T-helper 2 cell (primary cell): ENCODE measurements at regions not wholly inside any gene's neighbourhood (a gene's known extent, or its start where the extent isn't known, plus 50 kb on each side); places are given as distances from the start of the nearest gene placed in this dataset.
A peak's percentile ranks its signal among the peaks of the same experiment; 100 is the strongest.

Experiments used
- DNase-seq, 5 experiments: peaks; one replicate each; pipeline versions ENCODE4 v3.0.0 to v3.0.0-alpha.2; 2012 to 2022

DNA sequence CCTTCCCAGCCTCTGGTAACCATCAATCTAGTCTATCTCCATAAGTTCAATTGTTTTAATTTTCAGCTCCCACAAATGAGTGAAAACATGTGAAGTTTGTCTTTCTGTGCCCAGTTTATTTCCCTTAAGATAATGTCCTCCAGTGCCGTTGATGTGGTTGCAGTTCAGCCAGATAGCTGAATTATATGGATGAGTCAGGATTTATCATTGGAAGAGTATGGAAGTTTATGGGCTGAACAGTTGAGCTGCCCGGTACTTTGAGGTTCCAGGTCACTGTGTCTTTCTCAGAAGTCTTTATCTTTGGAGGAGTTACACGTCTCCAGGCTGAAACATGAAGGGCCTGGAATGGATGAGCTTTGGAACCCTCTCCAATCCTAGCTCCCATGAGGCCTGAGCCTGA lies 120.1 kb downstream of the ASCL4 start:
- no peak for DNase-seq

DNA sequence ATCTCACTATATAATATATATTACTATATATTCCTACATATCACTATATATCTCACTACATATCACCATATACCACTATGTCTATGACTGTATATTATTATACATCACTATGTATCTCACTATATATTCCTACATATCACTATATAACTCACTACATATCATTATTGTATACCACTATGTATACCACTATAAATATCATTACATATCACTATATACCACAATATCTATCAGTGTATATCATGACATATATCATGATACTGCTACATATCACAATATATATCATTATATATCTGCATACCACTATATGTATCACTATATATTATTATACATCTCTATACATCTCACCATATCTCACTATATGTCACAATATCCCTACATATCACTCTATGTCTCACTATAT lies 121.5 kb downstream of the ASCL4 start:
- DNase-seq = no peak

DNA sequence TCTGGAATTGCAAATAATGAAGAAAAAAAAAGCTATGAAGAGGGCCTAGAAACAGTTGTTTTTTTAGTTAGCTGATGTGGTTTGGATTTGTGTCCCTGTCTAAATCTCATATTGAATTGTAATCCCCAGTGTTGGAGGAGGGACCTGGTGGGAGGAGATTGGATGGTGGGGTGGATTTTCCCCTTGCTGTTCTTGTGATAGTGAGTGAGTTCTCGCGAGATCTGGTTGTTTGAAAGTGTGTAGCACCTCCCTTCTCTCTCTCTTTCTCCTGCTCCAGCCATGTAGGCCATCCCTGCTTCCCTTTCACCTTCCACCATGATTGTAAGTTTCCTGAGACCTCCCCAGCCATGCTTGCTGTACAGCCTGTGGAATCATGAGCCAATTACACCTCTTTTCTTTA lies 126.1 kb downstream of the ASCL4 start:
- DNase-seq = no peak

DNA sequence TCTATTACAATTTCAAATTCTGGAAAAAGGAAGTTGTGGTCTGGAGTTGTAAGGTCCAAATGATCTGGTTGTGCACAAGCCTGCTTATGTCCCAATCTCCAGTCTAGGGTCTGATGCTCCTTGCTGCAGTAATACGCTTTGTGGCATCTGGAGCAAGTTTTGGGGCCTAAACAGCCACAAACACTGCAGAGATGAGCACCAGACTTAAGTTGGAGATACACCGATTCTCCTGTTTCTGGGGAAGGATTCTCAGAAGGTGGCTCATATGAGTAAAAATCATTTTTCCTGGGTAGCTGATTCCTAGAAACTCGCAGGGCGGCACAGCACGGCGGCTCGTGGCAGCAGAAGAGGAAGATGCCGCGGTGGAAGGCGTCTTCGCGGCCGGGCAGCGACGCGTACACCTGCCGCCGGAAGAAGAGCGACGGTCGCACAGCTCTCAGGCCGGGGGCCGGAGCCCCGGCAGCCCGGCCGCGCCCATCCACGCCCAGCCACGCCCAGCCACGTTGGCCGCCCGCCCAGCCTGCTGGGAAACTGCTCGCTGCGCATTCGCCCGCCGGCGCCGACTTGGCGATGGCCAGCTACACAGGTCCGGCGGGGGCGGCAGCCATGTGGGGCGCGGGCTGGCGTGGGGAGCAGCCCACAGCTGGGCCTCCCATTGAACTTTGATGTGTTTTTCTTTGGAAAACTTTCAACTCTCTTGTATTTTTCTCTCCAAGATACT lies 129.0 kb downstream of the ASCL4 start:
- DNase-seq = peak in 1 of 5 experiments; percentile 50

DNA sequence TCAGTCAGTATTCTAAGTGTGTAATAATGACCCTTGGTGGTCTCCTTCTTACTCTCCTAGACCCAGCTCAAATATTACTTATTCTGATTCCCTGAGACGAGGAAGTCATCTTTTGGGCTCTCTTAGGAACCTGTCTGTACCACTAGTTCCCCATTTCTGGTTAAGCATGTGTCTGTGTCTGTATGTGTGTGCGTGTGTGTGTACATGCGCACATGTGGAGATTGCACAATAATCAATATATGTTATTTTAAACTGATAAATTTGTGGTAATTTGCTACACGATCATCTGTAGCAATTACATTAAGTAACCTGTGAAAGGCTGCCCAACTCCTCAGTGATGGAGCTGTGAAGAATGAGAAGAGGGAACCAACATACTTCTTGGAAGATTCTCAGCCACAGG lies 132.2 kb downstream of the ASCL4 start:
- no peak for DNase-seq

DNA sequence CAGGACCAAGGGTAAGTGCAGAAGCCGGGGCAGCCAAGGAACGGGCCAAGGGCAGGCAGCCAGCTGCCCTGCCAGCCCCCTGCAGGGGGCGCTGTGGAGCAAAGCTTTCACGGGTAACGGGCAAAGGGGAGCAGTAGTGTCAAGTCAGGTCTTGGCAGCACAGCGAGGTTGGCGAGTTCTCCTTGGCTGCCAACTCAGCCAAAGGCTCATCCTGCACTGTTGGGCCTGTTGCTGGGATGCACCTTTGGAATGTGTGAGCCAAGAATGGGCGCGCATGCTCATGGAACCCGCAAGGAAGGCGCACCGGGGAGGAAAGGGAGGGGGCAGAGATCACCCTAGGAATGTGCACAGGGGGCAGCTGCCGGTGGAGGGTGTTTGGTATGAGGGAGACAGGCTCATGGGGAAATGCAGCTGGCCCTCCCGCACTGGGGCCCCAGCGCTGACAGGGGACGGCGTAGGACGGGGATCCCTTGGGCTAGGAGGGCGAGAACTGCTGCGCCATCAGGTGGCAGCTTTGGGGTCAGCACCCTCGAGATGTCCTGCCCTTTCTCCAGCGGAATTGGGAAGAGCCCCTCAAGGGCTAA lies 138.0 kb downstream of the ASCL4 start:
- peak; percentile 4 to 57 (median 29) for DNase-seq

DNA sequence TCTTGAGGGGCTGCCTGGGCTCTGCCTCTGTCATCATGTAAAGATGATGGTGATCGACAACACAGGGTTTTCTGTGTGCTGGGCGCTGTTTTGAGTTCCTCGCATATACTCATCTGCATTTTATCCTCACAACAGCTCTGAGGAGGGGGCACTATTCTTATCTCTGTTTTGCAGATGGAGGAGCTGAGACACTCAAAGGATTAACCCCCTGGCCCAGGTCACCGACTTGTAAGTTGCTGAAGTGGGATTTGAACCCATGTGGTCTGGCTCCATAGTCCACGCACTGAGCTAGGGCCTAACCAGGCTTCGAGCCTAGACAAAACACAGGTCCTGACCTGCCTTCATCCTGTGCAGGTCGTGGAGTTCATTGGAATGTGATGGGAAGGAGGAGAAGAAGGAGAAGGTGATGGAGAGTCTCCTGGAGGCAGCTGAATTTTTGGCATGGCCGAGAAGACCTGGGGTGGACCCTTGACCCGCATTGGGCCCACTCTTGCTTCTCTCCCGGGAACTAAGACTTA lies 140.0 kb downstream of the ASCL4 start:
- DNase-seq = no peak

DNA sequence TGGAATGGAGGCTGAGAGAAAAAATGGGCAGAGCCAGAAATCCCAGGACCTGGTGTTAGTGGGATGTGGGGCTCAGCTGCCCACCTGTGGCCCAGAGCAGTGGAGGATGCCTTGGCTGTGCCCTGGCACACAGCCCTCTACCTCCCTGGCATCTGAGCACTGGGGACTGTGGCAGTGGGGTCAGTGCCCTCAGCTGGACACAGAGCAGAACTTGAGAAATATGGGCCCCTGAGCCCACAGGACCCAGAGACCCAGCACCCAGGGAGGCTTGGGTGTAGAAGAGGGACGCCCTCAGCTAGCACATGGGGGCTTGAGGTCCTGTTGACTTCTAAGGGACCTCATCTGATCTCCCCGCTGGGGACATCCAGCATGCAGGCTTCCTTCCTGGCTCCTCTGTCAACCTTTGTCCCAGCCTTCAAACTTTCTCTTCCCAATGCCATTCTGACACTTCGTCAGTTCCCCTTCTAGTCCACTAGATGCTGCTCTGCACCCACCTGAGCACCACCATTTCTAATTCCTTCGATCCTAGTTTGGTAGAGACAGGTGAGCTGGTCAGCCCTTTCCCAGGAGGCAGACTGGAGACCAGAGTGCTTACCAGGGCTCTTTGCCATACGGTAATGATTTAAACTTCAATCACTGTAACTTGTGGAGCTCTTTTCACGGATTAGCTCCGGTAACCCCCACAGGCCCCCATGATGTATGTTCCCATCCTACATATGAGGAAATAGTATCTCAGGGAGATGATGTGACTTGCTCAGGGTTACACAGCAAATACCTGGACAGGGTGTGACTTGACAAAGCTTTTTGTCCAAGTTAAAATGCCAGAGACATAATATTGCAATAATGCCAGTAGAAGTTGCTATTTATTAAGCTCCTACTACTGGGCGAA lies 143.7 kb downstream of the ASCL4 start:
- peak in 1 of 5 experiments; percentile 3 for DNase-seq

DNA sequence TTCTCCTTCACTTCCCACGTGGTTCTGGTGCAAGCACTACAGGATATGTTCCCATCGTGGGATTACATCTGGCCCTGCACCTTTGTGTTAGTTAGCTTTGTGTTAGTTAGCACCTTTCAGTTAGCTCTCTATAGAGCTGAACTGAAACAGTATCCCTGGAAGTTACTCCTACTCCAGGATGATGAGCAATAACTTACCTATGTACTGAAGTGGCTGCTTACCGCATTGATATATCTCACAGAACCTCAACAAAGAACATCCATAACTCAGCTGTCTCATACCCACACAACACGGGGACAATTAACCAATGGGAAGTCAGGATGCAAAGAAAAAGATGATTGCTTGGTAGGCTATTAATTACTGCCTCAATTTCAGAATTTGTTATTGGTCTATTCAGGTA lies 146.6 kb downstream of the ASCL4 start:
- DNase-seq = no peak

DNA sequence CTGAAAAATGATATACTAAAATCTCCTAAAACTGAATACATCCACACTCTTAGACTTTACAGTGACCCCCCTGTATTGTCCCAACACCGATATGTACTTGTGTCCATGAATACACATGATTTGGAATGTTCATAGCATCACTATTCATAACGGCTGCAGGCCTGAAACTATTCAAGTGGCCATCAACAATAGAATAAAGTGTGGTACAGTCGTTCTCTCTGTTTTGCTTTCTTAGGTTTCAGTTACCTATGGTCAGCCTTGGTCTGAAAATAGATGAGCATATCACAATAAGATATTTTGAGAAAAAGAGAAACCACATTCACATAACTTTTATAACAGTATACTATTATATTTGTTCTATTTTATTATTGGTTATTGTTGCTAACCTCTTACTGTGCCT lies 150.6 kb downstream of the ASCL4 start:
- no peak for DNase-seq

DNA sequence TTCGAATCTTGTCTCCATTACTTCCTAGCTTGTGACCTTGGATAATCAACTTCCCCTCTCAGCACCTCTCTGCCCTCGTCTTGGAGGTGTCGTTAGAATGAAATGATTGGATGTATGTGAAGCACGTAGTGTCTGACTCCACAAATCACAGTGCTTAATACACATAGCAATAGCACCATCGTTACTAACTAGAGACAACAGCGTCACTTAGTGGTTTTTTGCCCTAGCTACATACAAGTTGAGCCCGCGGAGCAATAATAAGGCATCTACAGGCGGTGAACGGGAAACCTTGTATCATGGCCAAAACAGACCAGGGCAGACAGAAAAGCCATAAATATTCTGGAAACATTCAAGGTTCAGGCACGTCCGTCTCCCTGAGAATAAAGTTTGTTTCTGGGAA lies 154.9 kb downstream of the ASCL4 start:
- peak in 1 of 5 experiments; percentile 44 for DNase-seq

DNA sequence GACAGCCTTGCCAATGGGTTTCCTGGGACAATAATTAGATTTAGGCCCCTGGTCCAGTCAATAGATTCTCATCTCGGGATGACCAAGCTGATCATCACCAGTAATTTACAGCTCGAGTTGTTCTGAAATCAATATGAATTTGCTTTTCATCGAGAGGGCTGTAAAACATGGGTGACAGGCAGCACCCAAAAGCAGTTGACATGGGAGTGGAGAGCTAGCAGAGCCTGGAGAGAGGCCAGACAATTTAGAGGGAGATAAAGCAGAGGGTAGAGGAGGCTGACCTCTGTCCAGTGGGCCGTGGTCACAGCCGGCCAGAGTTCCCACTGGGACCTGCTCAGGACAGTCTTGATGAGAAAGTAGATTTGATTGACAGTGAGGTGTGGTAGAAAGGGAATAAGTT lies 157.3 kb downstream of the ASCL4 start:
- no peak for DNase-seq

DNA sequence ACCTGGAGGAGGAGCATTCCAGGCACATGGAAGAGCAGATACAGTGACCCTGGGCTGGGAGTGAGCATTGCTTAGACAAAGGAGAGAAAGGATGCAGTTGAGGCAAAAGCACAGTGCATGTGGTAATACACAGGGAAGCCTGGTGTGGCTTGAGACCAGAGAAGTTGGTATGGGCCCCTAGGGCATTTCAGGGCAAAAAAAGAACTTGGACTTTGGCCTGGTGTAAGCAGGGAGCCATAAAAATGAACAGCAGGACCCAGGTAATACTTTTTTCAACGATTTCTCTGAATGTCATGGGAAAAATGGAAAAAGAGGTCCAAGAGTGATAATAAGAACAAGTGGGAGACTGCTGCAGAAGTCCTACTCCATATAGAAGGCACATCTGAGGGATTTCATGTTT lies 163.9 kb downstream of the ASCL4 start:
- DNase-seq = no peak

DNA sequence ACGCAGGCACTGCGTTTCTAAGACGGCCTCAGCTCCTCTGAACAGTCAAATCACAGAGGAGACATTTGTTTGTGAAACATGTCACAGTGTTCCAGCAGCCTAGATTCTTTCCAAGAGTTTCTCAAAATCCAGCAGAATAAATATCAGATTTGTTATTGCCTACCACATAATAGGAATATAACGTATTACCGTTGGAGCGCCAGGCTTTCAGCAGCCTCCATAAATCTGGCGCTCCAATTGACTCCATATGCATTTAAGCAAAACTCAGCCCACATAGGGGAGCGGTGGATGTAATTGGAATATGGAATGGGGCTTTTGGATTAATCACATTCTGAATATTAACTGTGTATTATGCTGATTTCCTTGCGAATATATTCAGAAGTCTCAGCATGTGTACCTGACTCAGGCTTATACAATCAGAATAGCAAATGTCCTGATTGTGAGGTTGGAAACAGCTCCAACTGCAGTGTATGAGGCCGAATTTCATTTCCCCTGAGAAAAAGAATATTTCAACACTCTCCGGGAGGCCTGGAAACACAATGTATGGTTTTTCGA lies 174.0 kb downstream of the ASCL4 start:
- no peak for DNase-seq

DNA sequence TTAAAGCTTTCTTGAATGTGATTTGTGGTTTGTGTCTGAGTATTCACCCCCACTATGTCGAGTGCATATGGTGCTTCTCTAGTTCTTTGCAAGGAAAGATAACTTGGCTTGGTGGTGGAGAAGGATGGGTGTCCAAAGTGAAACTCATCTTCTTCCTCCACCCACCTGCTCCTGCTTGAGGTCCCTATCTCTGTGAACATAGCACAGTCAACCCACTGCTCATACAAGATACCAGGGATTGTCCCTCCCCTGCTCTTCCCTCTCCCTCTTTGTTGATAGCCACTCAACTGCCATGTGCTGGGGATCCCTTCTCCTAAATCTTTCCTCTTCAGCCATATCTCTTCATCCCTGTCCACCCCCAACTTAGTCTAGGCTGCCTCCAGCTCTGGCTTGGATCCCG lies 176.5 kb downstream of the ASCL4 start:
- DNase-seq = no peak

DNA sequence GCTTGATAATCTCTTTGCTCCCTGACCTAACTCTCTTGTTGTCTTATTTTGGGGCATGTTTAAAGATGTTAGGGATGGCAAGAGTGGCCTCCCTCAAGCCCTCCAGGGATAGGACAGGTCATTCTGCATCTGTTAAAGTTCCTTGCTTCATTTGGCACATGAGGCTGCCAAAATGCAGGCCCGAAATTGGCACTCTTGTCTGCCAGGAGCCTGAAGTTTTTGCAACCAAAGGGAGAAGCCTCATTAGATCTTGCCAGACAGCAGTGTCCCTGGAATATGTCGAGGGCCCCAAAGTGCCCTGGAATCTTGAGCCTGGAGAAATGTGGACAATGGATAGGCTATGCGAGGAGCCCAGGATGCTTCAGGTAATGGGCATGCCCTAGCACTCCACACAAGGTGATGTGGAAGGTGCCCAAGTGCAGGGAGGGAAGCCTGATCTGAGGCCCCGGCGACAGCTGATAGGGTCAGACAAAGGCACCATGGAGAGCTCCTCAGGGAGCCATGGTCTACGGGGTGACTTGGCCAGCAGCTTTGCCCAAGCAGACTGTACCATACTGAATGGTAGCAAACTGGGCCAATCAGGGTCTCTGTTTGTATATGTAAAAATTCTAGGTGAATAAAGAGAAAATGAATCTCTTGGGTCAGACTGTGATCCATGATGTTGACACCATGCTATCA lies 173.0 kb upstream of the WSCD2 start:
- DNase-seq = no peak

DNA sequence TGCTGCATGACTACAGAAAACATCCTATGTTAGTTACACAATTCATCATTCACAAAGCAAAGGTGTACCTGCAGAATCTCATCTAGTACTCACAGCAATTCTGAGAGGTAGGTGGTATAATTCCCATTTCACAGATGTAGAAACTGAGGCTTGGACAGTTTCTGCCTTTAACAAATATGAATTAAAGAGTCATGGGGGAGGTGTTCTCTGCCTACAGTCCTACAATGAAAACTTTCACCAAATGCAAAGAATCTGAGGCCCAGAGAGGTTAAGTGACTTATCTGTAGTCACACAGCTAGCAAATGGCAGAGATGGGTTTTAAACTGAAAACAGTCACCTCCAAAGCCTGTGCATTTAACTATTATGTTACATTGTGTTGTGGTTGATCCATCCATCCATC lies 171.6 kb upstream of the WSCD2 start:
- DNase-seq = no peak

DNA sequence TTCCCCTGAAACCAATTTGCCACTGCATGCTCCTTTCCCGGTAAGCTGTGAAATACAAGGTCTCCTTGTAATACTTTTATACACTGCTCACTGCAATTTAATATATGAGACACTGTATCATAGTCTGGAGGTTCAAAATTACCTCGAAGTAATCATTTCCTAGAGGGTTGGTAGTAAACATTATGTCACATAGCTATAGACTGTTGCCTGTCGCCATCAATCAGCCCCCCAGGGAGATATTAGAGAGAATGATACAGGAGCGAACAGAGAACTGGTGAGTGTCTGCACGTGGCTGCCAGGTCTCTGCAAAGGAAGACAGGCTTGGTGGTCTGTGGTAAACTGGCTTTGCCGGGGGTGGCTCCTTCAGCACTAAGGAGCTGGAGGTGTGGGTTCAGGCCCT lies 165.5 kb upstream of the WSCD2 start:
- DNase-seq = no peak

DNA sequence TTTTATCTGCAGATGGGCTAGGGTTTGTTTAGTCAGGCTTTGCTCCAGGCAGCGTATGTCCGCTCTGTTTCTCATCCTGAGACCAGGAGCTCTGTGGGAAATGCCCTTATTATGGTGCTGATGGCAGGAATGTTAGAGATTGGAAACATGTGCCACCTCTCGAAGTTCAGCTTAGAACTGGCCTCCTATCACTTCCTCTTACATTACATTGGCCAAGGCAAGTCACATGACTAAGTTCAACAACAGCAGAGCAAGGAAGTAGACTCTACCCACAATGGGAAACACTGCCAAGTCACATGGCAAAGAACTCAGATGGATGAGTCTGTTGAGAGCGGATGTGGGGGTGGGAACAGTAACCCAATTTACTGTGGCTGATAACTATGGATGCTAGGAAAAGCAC lies 161.9 kb upstream of the WSCD2 start:
- DNase-seq = no peak

DNA sequence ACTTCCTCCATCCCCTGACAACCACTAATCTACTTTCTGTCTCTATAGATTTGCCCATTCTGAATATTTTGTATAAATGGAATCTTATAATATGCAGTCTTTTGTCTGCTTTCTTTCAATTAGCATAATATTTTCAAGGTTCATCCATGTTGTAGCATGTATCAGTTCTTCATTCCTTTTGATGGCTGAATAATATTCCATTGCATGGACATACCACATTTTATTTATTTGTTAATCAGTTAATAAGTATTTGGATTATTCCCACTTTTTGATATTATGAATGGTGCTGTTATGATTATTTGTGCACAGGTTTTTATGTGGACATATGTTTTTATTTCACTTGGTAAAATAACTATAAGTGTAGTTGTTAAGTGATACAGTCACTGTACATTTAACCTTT lies 155.1 kb upstream of the WSCD2 start:
- DNase-seq = no peak

DNA sequence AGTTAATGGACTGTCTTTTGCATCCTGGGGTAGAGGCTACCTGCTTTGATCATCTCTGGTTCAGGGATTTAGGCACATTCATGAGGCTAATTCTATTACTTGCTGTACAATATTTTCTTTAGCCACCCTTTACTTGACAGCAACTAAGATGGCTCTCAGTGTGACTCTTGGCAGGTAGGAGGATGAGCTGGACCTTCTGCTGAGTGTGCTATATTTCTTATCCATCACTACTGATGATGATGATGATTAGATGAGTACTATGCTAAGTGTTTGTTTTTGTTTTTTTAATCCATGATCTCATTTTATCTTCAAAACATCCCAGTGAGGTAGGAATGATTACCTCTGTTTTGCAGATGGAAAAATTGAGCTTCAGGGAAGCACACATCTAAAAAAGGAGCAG lies 152.8 kb upstream of the WSCD2 start:
- no peak for DNase-seq

DNA sequence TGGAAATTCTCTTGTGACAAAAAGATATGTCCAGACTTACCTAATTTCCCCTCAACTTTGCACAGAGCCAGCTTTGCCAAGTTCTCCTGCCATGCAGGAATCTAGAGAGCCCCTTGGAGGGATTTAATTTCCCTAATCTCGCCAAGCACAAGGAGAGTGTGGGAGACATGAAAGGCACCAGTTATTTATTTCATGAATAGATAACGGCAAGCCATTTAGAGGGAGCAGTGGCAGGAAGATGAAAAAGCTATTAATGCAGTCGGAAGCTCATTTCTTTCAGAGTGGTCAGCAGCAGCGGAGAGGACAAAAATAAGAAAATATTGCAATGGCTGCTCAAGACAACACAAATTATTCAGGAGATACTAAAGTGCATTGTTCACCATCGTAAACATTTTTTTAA lies 150.9 kb upstream of the WSCD2 start:
- DNase-seq = no peak

DNA sequence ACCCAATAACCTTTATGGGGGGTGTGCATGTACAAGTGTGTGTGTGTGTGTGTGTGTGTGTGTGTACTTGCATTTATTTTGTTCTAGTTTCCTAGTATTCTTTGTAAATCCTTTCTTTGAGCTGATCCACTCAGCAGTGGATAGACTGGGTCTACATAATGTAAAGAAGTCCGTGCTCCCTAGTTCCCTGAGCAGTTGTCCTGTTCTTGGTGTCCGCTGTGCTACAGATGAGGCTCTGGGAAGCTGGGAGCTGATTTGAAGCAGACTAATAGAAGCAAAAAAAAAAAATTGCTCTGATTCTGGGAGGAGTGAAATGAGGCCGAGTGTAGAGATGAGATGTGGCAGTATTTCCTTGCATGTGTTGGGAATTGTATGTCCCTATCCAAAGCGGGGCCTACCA lies 150.4 kb upstream of the WSCD2 start:
- no peak for DNase-seq
